ENCODE measurements at regions not wholly inside any gene's neighbourhood (a gene's known extent, or its start where the extent isn't known, plus 50 kb on each side); places are given as distances from the start of the nearest gene placed in this dataset.

DNA sequence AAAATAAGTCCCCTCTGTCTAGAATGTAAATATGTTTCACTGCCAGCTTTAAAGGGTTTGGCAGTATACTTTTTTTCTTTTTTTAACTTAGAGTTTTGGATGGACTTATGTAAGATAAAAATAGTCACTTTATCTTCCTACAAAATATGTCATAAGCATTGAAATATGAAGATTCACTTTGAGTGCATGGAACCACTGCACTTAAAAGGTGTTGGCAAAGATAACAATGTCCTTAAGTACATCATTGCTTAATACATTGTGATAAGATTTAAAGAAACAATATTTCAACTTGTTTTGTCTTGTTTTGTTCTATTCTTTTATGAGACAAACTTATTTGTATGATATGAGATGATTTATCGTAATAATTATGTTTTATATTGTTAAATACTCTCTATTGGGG is 66.3 kb upstream of the NAALADL2 start:
- FAIRE-seq (no peak), DNase-seq (ENCODE audit: low read depth, low spot score) (no peak)
- H3K9me3 ChIP-seq (ENCODE audit: control insufficient read depth, low read depth, low read length), result no peaks in the 10 kb centered on the region
- H3K27me3 ChIP-seq (ENCODE audit: control insufficient read depth, extremely low read depth, insufficient read depth, low read length), result no peaks in the 10 kb centered on the region
- no peaks in the 10 kb centered on the region for H4K20me1 ChIP-seq (ENCODE audit: control insufficient read depth, extremely low read depth, insufficient read depth, low read length)
- H3K4me1 ChIP-seq (ENCODE audit: control insufficient read depth, extremely low read depth, insufficient read depth, low read length), result no peaks in the 10 kb centered on the region
- no peak for TF ChIP-seq EZH2 (IDR thresholded peaks at IDR 0.05; ENCODE audit: low read length)
- TF ChIP-seq, protein P1, sequence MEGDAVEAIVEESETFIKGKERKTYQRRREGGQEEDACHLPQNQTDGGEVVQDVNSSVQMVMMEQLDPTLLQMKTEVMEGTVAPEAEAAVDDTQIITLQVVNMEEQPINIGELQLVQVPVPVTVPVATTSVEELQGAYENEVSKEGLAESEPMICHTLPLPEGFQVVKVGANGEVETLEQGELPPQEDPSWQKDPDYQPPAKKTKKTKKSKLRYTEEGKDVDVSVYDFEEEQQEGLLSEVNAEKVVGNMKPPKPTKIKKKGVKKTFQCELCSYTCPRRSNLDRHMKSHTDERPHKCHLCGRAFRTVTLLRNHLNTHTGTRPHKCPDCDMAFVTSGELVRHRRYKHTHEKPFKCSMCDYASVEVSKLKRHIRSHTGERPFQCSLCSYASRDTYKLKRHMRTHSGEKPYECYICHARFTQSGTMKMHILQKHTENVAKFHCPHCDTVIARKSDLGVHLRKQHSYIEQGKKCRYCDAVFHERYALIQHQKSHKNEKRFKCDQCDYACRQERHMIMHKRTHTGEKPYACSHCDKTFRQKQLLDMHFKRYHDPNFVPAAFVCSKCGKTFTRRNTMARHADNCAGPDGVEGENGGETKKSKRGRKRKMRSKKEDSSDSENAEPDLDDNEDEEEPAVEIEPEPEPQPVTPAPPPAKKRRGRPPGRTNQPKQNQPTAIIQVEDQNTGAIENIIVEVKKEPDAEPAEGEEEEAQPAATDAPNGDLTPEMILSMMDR (optimal IDR thresholded peaks at IDR 0.05 in 1 of 3, IDR thresholded peaks at IDR 0.05 in 1 of 3, conservative IDR thresholded peaks at IDR 0.05 in 1 of 3; ENCODE audit: extremely low read depth in 1 of 3, insufficient read depth in 2 of 3, low read length in 3 of 3), result no peak
- no peaks in the 10 kb centered on the region for H3K9me1 ChIP-seq (ENCODE audit: control insufficient read depth, extremely low read depth, insufficient read depth, low read length)
- H3K36me3 ChIP-seq (ENCODE audit: control insufficient read depth in 2 of 2, extremely low read depth in 1 of 2, insufficient read depth in 2 of 2, low read length in 2 of 2), result no peaks in the 10 kb centered on the region
- H3K9ac ChIP-seq (ENCODE audit: control insufficient read depth, extremely low read depth, insufficient read depth, low read length), result no peak overlapping the region
- dilution Hi-C loops (cut with MboI; ENCODE audit: extremely low pct_ligation_motif_present, low sequenced_read_pairs), result no loop called here
- no peak overlapping the region for H3K4me3 ChIP-seq (ENCODE audit: control insufficient read depth in 2 of 3, extremely low read depth in 1 of 3, insufficient read depth in 2 of 3, low read depth in 1 of 3, low read length in 3 of 3)
- no peak overlapping the region for H3K4me2 ChIP-seq (ENCODE audit: control insufficient read depth, extremely low read depth, insufficient read depth, low read depth, low read length)
- no peak overlapping the region for H2AFZ ChIP-seq (ENCODE audit: control insufficient read depth, low read length)
- no peaks in the 10 kb centered on the region for H3K79me2 ChIP-seq (ENCODE audit: control insufficient read depth, insufficient read depth, low read length)
- no peak overlapping the region for H3K27ac ChIP-seq (ENCODE audit: control insufficient read depth, insufficient read depth, low read length)

Small RNA genes lying in the stretch of these regions (small RNA-seq; reads per million reads assigned to genes)
- 0 reads per million in 3 experiments for gene RN7SKP40 (ENCODE audit: insufficient read length in 3 of 3, low read depth in 3 of 3, low replicate concordance in 1 of 3)

All from keratinocyte (primary cell).